ELF-1 (cell line): ENCODE measurements at regions not wholly inside any gene's neighbourhood (a gene's known extent, or its start where the extent isn't known, plus 50 kb on each side); places are given as distances from the start of the nearest gene placed in this dataset.
"Not testable (repeated sequence)": the region's sequence is repeated elsewhere in the genome, so short reads cannot be mapped to it uniquely, and the experiment has no call there.

Experiments
- DNase-seq: peaks from one replicate; pipeline ENCODE4 v3.0.0-alpha.2; 2016; ENCODE audit warnings: low read depth, low spot score

GRCh38 chr10:130261766-130262165 lies 125.6 kb downstream of the GLRX3 start:
- no peak for DNase-seq

GRCh38 chr10:130263289-130263688 lies 127.1 kb downstream of the GLRX3 start:
- DNase-seq: no peak

DNA sequence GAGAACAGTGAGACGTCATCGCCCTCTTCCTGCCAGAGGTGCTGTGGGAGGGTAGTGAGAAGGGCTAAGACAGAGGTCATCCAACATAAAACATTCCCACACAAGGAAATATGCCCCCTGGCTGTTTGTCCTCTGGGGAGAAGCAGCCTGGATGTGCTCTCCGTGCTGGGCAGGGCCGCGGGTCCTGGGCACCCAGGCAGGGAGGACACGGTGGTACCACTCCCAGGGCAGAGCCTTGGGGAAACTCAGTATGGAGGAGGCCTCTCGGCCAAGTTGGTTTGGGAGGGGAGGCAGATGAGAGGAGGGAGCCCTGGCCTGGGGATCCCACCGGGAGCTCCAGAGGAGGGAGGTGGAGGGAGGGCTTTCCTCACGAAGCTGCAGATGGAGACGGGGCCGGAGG lies 129.4 kb downstream of the GLRX3 start:
- DNase-seq: no peak

- no peak for DNase-seq
Observed at GRCh38 chr10:130282492-130283218, 146.5 kb downstream of the GLRX3 start.

DNA sequence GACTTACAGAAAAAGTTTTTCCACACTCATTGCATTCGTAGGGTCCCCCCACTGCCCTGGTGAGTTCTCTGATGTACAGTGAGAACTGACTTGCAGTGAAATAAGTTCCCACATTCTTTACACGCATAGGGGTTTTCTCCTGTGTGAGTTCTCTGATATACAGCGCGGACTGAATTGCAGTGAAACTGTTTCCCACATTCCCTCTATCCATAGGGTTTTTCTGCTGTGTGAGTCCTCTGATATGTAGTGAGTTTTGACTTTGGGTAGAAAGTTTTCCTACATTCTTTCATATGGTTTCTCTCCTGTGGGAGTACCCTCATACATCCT lies 147.0 kb downstream of the GLRX3 start:
- no peak for DNase-seq

DNA sequence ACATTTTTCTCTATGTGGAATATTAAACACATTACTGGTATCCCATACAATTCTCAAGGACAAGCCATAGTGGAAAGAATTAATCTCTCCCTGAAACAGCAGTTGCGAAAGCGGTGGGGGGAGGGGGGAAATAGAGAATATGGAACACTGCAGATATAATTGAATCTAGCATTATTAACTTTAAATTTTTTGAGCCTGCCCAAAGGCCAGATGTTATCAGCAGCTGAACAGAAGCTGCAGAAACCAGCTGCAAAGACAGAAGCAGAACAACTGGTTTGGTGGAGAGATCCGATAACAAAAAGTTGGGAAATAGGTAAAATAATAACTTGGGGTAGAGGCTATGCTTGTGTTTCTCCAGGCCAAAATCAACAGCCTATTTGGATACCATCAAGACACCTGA lies 159.6 kb downstream of the GLRX3 start:
- DNase-seq: not testable (repeated sequence)

DNA sequence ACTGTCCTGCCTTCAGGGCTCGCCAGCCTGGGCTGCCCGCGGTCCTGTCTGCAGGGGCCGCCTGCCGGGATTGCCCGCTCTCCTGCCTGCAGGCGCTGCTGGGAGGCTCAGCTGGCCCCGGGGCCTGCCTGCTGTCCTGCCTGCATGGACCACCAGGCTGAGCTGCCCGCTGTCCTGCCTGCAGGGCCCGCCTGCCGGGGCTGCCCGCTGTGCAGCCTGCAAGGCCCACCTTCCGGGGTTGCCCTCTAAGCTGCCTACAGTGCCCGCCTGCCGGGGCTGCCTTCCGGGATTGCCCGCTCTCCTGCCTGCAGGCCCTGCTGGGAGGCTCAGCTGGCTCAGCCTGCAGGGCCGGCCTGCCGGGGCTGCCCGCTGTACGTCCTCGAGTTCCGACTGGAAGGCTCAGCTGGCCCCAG lies 164.4 kb downstream of the GLRX3 start:
- no peak for DNase-seq

GRCh38 chr10:130301021-130301892 lies 165.1 kb downstream of the GLRX3 start:
- DNase-seq: peak; percentile 70

DNA sequence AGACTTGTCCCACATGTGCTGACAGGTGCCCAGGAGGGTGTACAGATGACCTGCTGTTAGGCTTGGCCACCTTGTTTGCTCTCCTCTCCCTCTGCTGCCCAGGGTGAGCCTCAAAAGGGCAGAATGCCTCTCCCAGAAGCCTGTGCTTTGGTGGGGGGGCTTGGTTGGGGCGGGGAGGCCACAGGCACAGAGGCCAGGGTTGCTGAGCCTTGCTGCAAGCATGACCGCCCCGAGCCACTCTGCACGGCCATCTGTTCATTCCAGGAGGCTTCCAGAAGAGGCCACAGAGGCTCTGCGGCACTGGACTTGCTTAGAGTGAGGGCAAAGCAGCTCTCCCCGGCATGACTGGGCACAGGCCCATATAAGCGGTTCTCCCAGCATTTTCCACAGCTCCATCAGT lies 190.8 kb downstream of the GLRX3 start:
- no peak for DNase-seq

GRCh38 chr10:130329792-130330191 lies 193.6 kb downstream of the GLRX3 start:
- no peak for DNase-seq

DNA sequence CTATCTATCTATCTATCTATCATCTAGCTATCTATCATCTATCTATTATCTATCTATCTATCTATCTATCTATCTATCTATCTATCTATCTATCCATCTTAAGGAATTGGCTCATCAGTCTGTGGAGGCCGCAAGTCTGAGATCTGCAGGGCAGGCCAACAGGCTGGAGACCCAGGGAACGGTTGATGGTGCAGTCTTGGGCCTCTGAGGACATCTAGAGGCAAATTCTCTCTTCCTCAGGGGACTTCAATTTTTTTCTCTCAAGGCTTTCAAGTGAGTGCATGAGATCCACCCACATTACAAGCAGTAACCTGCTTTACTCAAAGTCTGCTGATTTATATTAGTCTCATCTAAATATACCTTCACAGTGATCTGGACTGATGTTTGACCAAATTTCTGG lies 197.0 kb downstream of the GLRX3 start:
- peak; percentile 30 for DNase-seq

- DNase-seq: no peak
Observed at GRCh38 chr10:130335336-130335735, 199.1 kb downstream of the GLRX3 start.

DNA sequence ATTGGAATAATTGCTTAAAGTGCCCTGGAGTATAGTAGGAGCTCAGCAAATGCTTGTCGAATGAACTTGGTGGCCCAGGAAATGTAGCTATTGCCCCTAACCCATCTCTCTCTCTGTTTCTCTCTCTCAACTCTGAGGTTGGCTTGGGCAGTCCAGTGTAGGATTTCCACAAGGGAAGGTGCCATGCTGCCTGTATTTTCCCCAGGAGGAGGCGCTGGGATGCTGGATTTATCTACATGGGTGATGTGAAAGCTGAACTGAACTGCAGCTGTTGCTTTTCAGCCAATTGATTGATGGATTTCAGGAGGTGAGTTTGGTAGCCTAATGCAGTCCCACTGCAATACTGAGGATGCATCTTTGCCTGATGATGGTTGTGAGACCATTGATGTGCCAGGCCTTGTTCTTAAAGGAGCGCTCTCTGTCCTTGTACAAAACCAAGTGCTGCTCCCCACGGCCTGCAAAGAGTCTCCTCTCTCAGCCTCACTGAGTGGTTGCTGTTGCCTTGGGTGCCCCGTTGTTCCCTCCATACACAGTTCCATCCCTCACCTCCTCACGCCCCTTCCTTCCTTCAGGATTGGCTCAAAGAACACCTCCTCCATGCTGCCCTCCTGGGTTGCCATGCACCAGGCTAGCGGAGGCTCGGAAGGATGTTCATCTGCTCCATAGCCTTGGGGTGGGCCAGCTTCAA lies 200.6 kb downstream of the GLRX3 start:
- peak; percentile 48 for DNase-seq

DNA sequence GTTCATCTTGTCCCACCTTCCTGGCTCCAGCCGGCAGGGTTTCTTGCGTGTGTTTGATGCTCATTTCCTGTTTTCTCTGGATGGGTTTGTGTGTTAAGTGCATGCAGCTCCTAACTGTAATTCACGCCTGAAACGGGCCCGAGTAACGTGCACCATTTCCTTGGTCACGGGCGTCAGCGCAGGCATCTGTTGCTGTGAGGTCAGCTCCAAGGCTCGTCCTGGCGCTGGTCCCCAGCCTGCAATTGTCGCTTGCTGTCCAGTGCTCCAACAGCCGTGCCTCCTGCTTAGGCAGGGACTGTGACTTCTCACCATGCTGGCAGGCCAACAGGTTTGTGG lies 201.1 kb downstream of the GLRX3 start:
- DNase-seq: no peak

GRCh38 chr10:130337696-130338635 lies 201.8 kb downstream of the GLRX3 start:
- DNase-seq: no peak

DNA sequence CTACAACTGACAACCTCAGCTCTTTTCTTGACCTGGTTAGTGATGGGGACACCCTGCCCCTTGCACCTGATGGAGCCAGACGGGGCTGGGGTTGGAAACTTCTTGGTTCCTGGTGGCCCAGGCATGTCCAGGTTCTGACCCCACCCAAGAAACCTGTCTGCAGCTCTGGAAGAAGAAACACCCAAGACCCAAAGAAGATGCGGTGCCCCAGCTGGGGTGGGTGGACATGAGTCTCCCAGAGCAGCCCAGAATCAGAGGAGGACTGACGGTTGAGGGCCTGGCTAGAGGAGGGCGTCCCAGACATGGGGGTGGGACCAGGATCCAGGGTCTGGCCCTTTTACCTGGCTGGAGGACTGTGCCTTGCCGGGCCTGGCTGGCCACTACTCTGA lies 202.4 kb downstream of the GLRX3 start:
- no peak for DNase-seq

GRCh38 chr10:130339091-130339490 lies 202.9 kb downstream of the GLRX3 start:
- DNase-seq: no peak

- no peak for DNase-seq
Observed at GRCh38 chr10:130339911-130340310, 203.7 kb downstream of the GLRX3 start.

GRCh38 chr10:130340816-130341215 lies 204.6 kb downstream of the GLRX3 start:
- DNase-seq: no peak

DNA sequence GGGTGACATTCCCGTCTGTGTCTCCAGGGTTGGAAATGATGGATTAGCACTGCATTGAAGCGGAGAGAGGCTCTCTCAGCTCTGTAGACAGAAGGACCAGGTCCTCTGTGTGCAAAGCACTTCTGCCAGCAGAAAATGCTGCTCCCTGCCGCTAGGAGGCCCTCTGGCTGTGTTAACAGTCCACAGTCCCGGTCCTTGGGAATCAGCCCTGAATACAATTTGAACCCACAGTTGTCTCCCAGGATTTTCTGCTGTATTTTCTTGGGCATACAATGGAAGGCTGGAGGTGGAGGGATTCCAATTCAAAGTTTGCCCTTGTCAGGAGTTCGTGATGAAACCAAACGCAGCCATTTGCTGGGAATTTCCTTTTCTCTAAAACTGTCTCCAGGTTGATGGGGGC lies 205.2 kb downstream of the GLRX3 start:
- peak; percentile 44 for DNase-seq

- DNase-seq: no peak
Observed at GRCh38 chr10:130345728-130346127, 209.5 kb downstream of the GLRX3 start.

GRCh38 chr10:130350996-130351395 lies 214.8 kb downstream of the GLRX3 start:
- DNase-seq: no peak
